Large intestine (tissue), 3 donors: ENCODE measurements at regions not wholly inside any gene's neighbourhood (a gene's known extent, or its start where the extent isn't known, plus 50 kb on each side); places are given as distances from the start of the nearest gene placed in this dataset.

Experiments used
- DNase-seq, 2 donors: peaks; one replicate each; pipeline versions ENCODE4 v3.0.0 to v3.0.0-alpha.2; 2013
- H3K27ac ChIP-seq: one replicate; pipeline ENCODE4 v1.5.1; 2013; ENCODE audit warnings: low read length
- H3K27me3 ChIP-seq: 2 replicates; pipeline ENCODE4 v1.6.1; 2013; ENCODE audit warnings: low read length; ENCODE audit not compliant: control insufficient read depth, insufficient read depth
- H3K36me3 ChIP-seq: 2 replicates; pipeline ENCODE4 v1.6.1; 2013; ENCODE audit warnings: low read length; ENCODE audit not compliant: control insufficient read depth, insufficient read depth
- H3K4me1 ChIP-seq: one replicate; pipeline ENCODE4 v1.6.1; 2013; ENCODE audit warnings: low read length; ENCODE audit not compliant: control insufficient read depth, insufficient read depth
- H3K4me3 ChIP-seq: one replicate; pipeline ENCODE4 v1.5.1; 2013; ENCODE audit warnings: low read length
- H3K9me3 ChIP-seq: one replicate; pipeline ENCODE4 v1.6.1; 2013; ENCODE audit warnings: mild to moderate bottlenecking, low read depth, low read length, moderate library complexity; ENCODE audit not compliant: control insufficient read depth
- WGBS: methylation state at CpG from one replicate; pipeline ENCODE4 v1.1.5; 2013; ENCODE audit warnings: low lambda C conversion rate; ENCODE audit not compliant: insufficient coverage; 5-methylcytosine and 5-hydroxymethylcytosine counted together

- no peaks in the 10 kb centered on the region for H3K4me1 ChIP-seq
- no peaks in the 10 kb centered on the region for H3K9me3 ChIP-seq
- WGBS = 76% methylated on average over 2 of the region's 4 CpGs
- no peak overlapping the region for H3K4me3 ChIP-seq
- no peaks in the 10 kb centered on the region for H3K36me3 ChIP-seq
- H3K27me3 ChIP-seq = no peaks in the 10 kb centered on the region
- H3K27ac ChIP-seq = no peak overlapping the region
- DNase-seq = peak; percentile 8 to 9
Measured at GRCh38 chr20:11807054-11808048, 110.3 kb upstream of the BTBD3 start.

DNA sequence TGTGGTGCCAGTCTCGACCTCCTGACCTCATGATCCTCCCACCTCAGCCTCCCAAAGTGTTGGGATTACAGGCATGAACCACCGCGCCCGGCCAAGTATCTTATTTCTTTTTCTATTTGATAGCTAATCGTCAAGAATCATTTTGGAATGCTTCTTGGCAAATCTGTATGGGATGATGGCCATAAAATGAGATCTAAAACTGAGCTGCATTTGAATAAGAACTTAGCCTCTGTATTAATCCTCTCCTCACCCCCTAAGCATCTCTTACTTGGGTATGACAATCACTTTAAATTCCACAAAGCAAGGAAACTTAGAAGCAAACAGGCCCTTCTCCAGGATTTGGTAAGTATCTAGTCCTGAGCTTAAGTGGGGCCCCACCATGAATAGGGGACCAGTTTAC is 108.9 kb upstream of the BTBD3 start:
- no CpG with 5 or more reads among the region's 5 CpGs for WGBS

GRCh38 chr20:11810311-11811083 is 107.2 kb upstream of the BTBD3 start:
- H3K4me3 ChIP-seq = no peak overlapping the region
- H3K9me3 ChIP-seq = no peaks in the 10 kb centered on the region
- WGBS = 100% methylated on average over 1 of the region's 4 CpGs
- H3K27me3 ChIP-seq = no peaks in the 10 kb centered on the region
- no peaks in the 10 kb centered on the region for H3K36me3 ChIP-seq
- DNase-seq = no peak
- no peak overlapping the region for H3K27ac ChIP-seq
- no peaks in the 10 kb centered on the region for H3K4me1 ChIP-seq

More for the DNA sequence above, 108.9 kb upstream of the BTBD3 start:
- Histone ChIP-seq H3K4me1 (no peaks in the 10 kb centered on the region), H3K27ac (no peak overlapping the region), H3K36me3 (no peaks in the 10 kb centered on the region), H3K4me3 (no peak overlapping the region), H3K27me3 (no peaks in the 10 kb centered on the region), H3K9me3 (no peaks in the 10 kb centered on the region)
- no peak for DNase-seq

DNA sequence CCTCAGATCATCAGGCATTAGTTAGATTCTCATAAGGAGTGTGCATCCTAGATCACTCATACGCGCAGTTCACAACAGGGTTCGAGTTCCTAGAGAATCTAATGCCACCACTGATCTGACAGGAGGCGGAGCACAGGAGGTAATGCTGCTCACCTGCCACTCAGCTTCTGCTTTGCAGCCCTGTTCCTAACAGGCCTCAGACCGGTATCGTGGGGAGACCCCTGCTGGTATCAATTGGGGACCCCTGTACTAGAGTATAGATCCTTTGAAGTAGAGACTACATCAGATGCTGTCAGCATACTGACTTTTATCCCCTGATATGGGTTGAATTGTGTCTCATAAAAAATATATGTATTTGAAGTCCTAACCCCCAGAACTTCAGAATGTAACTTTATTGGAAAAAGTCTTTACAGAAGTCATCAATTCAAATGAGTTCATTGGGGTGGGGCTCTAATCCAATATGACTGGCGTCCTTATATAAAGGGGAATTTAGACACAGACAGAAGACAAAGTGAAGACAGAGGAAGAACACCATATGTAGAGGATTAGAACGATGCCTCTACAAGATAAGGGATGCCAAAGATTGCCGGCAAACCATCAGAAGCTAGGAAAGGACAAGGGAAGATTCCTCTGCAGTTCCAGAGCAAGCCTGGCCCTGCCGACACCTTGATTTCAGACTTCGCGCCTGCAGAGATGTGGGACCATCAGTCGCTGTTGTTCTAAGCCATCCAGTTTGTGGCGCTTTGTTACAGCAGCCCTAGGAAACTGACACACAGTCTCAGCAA is 104.4 kb upstream of the BTBD3 start:
- H3K27me3 ChIP-seq = no peaks in the 10 kb centered on the region
- H3K36me3 ChIP-seq = no peaks in the 10 kb centered on the region
- no peak overlapping the region for H3K4me3 ChIP-seq
- peaks cover 2% of the 10 kb centered on the region for H3K9me3 ChIP-seq
- no peaks in the 10 kb centered on the region for H3K4me1 ChIP-seq
- no peak overlapping the region for H3K27ac ChIP-seq
- no CpG with 5 or more reads among the region's 14 CpGs for WGBS
- DNase-seq = no peak

GRCh38 chr20:11814267-11814666 is 103.4 kb upstream of the BTBD3 start:
- no peak overlapping the region for H3K4me3 ChIP-seq
- WGBS = 100% methylated on average over 1 of the region's 3 CpGs
- H3K27ac ChIP-seq = no peak overlapping the region
- no peaks in the 10 kb centered on the region for H3K36me3 ChIP-seq
- H3K4me1 ChIP-seq = no peaks in the 10 kb centered on the region
- DNase-seq = no peak
- no peaks in the 10 kb centered on the region for H3K27me3 ChIP-seq
- H3K9me3 ChIP-seq = peaks cover 2% of the 10 kb centered on the region

GRCh38 chr20:11820838-11821237 is 96.9 kb upstream of the BTBD3 start:
- Histone ChIP-seq H3K27me3 (no peaks in the 10 kb centered on the region), H3K9me3 (peaks cover 2% of the 10 kb centered on the region), H3K36me3 (no peaks in the 10 kb centered on the region), H3K4me1 (no peaks in the 10 kb centered on the region), H3K4me3 (no peak overlapping the region), H3K27ac (no peak overlapping the region)
- no peak for DNase-seq
- WGBS = no CpG with 5 or more reads among the region's 1 CpG

DNA sequence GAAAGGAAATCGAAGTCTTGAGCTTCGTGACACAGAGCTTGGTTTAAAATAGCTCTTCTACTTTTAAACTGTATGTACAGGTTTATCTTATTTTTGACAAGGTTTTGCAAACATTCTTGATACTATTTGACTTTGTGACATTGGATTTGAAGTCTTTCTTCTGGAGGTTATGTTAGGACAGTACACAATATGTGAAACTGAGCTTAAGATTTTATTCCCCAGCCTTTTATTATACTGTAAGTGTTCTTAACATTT is 95.2 kb upstream of the BTBD3 start:
- H3K36me3 ChIP-seq = no peaks in the 10 kb centered on the region
- no peak for DNase-seq
- H3K4me1 ChIP-seq = no peaks in the 10 kb centered on the region
- 0% methylated on average over 2 of the region's 2 CpGs for WGBS
- H3K27ac ChIP-seq = no peak overlapping the region
- no peaks in the 10 kb centered on the region for H3K9me3 ChIP-seq
- H3K4me3 ChIP-seq = no peak overlapping the region
- H3K27me3 ChIP-seq = no peaks in the 10 kb centered on the region

DNA sequence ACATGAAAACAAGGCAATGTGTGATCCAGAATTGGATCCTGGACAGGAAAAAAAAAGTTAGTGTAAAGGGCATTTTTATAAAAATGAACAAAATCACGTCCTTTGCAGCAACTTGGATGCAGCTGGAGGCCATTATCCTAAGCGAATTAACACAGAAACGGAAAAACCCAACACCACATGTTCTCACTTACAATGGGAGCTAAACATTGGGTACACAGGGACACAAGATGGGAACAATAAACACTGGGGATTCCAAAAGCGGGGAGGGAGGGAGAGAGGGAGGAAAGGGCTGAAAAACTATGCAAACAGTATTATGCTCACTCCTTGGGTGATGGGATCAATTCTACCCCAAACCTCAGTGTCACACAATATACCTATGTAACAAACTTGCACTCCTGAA is 91.4 kb upstream of the BTBD3 start:
- no peaks in the 10 kb centered on the region for H3K9me3 ChIP-seq
- H3K4me3 ChIP-seq = no peak overlapping the region
- no peak for DNase-seq
- no peaks in the 10 kb centered on the region for H3K27me3 ChIP-seq
- no peaks in the 10 kb centered on the region for H3K36me3 ChIP-seq
- no CpG with 5 or more reads among the region's 4 CpGs for WGBS
- no peaks in the 10 kb centered on the region for H3K4me1 ChIP-seq
- no peak overlapping the region for H3K27ac ChIP-seq

DNA sequence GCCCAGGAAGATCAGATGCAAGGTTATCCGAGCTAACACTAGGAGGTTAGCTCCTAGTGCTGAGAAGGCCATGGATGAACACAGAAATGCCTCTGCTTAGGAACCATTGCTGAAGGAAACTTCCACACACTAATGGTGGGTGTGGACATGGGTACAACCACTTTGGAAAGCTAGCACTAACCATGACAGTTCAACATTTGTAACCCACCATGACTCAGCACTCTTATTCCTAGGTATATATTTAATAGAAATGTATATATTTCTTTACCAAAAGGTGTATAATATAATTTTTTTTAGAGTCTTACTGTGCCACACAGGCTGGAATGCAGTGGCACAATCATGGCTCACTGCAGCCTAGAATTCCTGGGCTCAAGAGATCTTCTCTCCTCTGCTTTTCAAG is 85.3 kb upstream of the BTBD3 start:
- no peak for DNase-seq
- H3K27ac ChIP-seq = no peak overlapping the region
- H3K36me3 ChIP-seq = no peaks in the 10 kb centered on the region
- no peak overlapping the region for H3K4me3 ChIP-seq
- H3K4me1 ChIP-seq = no peaks in the 10 kb centered on the region
- no peaks in the 10 kb centered on the region for H3K27me3 ChIP-seq
- no CpG with 5 or more reads among the region's 1 CpG for WGBS
- H3K9me3 ChIP-seq = peaks cover 4% of the 10 kb centered on the region

DNA sequence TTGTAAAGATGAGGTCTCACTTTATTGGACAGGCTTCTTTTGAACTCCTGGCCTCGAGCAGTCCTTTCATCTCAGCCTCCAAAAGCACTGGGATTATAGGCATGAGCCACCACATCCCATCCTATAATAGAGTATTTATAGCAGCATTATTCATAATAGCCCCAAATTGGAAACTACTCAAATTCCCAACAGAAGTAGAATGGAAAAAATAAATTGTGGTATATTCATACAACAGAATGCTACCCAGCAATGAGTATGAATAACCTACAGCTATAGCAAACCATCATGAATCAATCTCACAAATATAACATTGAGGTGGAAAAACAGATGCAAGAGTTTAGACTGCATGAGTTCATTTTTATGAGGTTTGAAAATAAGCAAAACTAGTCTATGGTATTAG is 84.8 kb upstream of the BTBD3 start:
- Histone ChIP-seq H3K9me3 (peaks cover 4% of the 10 kb centered on the region), H3K4me3 (no peak overlapping the region), H3K27ac (no peak overlapping the region), H3K36me3 (no peaks in the 10 kb centered on the region), H3K27me3 (no peaks in the 10 kb centered on the region), H3K4me1 (no peaks in the 10 kb centered on the region)
- no CpG with 5 or more reads among the region's 1 CpG for WGBS
- DNase-seq = no peak
